HG02970 (cell line): ENCODE measurements at regions not wholly inside any gene's neighbourhood (a gene's known extent, or its start where the extent isn't known, plus 50 kb on each side); places are given as distances from the start of the nearest gene placed in this dataset.

ENCODE experiments used
- ATAC-seq: cut with Tn5 transposase; IDR thresholded peaks from one replicate; pipeline ENCODE4 v1.9.1; 2021; ENCODE audit warnings: mild to moderate bottlenecking, moderate library complexity, moderate number of reproducible peaks; ENCODE audit not compliant: unreplicated experiment, low FRiP score

- no peak for ATAC-seq
Observed at GRCh38 chr3:72181251-72181650, 396.3 kb upstream of the PROK2 start.

- no peak for ATAC-seq
Observed at GRCh38 chr3:72180405-72180804, 395.5 kb upstream of the PROK2 start.

GRCh38 chr3:72179107-72179464 lies 394.1 kb upstream of the PROK2 start:
- no peak for ATAC-seq

GRCh38 chr3:72178463-72179106 lies 393.6 kb upstream of the PROK2 start:
- ATAC-seq: no peak

GRCh38 chr3:72177075-72178050 lies 392.4 kb upstream of the PROK2 start:
- peak; percentile 23 for ATAC-seq

- ATAC-seq: peak; percentile 65
Observed at GRCh38 chr3:72176537-72177041, 391.6 kb upstream of the PROK2 start.

GRCh38 chr3:72175296-72175858 lies 390.4 kb upstream of the PROK2 start:
- no peak for ATAC-seq

GRCh38 chr3:72174890-72175289 lies 389.9 kb upstream of the PROK2 start:
- no peak for ATAC-seq

GRCh38 chr3:72174040-72174439 lies 389.1 kb upstream of the PROK2 start:
- no peak for ATAC-seq

GRCh38 chr3:72171946-72172345 lies 387.0 kb upstream of the PROK2 start:
- ATAC-seq: no peak

GRCh38 chr3:72171463-72171881 lies 386.5 kb upstream of the PROK2 start:
- ATAC-seq: no peak

GRCh38 chr3:72169561-72170472 lies 384.9 kb upstream of the PROK2 start:
- ATAC-seq: no peak

GRCh38 chr3:72169120-72169519 lies 384.2 kb upstream of the PROK2 start:
- no peak for ATAC-seq

- ATAC-seq: no peak
Observed at GRCh38 chr3:72165808-72166207, 380.9 kb upstream of the PROK2 start.

GRCh38 chr3:72165317-72165716 lies 380.4 kb upstream of the PROK2 start:
- no peak for ATAC-seq

- no peak for ATAC-seq
Observed at GRCh38 chr3:72164635-72164978, 379.7 kb upstream of the PROK2 start.

- ATAC-seq: peak; percentile 77
Observed at GRCh38 chr3:72163809-72164634, 379.1 kb upstream of the PROK2 start.

- no peak for ATAC-seq
Observed at GRCh38 chr3:72162649-72163184, 377.8 kb upstream of the PROK2 start.
